A549 (cell line): ENCODE measurements at regions not wholly inside any gene's neighbourhood (a gene's known extent, or its start where the extent isn't known, plus 50 kb on each side); places are given as distances from the start of the nearest gene placed in this dataset.

Experiments used
- ATAC-seq, 2 experiments: fragments of 200-7000 bp in 1 of 2; fragments of >200 bp in 1 of 2; cut with Nextera tagmentation in 1 of 2; cut with Tn5 transposase in 1 of 2; 3 replicates each; pipeline versions ENCODE4 v1.8.0 to v1.9.1; 2018 to 2020; ENCODE audit warnings: mild to moderate bottlenecking in 1 of 2, moderate library complexity in 1 of 2
- CTCF ChIA-PET: fragments of 300-600 bp; sonication (Branson Sonifier 250); formaldehyde crosslinking; extraction: SDS; loops from one replicate; lab custom pipeline; 2021; ENCODE audit warnings: antibody characterized with exemption, inconsistent platforms; lab: Yijun Ruan, JAX
- POLR2A ChIA-PET: fragments of 350-600 bp; formaldehyde crosslinking; extraction: SDS; loops from one replicate; lab custom pipeline; 2021; ENCODE audit warnings: antibody characterized with exemption, inconsistent platforms; lab: Yijun Ruan, JAX
- DNase-seq, 2 experiments: peaks; one replicate each; pipeline versions ENCODE4 v3.0.0 to v3.0.0-alpha.2; 2011 to 2016; ENCODE audit warnings: low read depth in 1 of 2, low spot score in 1 of 2
- FAIRE-seq: peaks from 2 replicates; lab custom pipeline; 2011; peaks lifted over from hg19 to GRCh38; lab: Jason Lieb, UNC
- H3K27ac ChIP-seq, 2 experiments: fragments of >200 bp; sonication (Bioruptor Twin); formaldehyde crosslinking; 3 replicates each; pipeline ENCODE4 v1.5.1; 2016 to 2017
- H3K4me1 ChIP-seq: fragments of >200 bp; sonication (Bioruptor Twin); formaldehyde crosslinking; 3 replicates; pipeline ENCODE4 v1.6.1; 2016
- H3K4me2 ChIP-seq: fragments of >200 bp; sonication (Bioruptor Twin); formaldehyde crosslinking; 3 replicates; pipeline ENCODE4 v1.6.1; 2016
- H3K4me3 ChIP-seq: fragments of >200 bp; sonication (Bioruptor Twin); formaldehyde crosslinking; 3 replicates; pipeline ENCODE4 v1.5.1; 2016
- H3K9me3 ChIP-seq: fragments of >200 bp; sonication (Bioruptor Twin); formaldehyde crosslinking; 3 replicates; pipeline ENCODE4 v1.6.1; 2016
- CBX2 ChIP-seq: fragments of 200-600 bp; sonication (generic); IDR thresholded peaks from 2 replicates; pipeline ENCODE4 v1.6.1; 2016; ENCODE audit warnings: low read depth, mild to moderate bottlenecking, borderline replicate concordance
- FOSL2 ChIP-seq, 2 experiments: fragments of 450-650 bp in 1 of 2; fragments of >200 bp in 1 of 2; sonication (Bioruptor Twin) in 1 of 2; formaldehyde crosslinking; IDR thresholded peaks; 2 replicates each; pipeline versions ENCODE4 v1.5.0 to v1.6.1; 2016 to 2020; ENCODE audit warnings: mild to moderate bottlenecking in 1 of 2, moderate library complexity in 1 of 2
- HOXA7 ChIP-seq: fragments of 250-450 bp; sonication (Bioruptor Pico); IDR thresholded peaks from 2 replicates; pipeline ENCODE4 v1.5.0; 2020; ENCODE audit warnings: mild to moderate bottlenecking, moderate library complexity
- JUN ChIP-seq, 2 experiments: fragments of >200 bp; sonication (Bioruptor Twin); formaldehyde crosslinking; IDR thresholded peaks; 2 replicates in 1 of 2; 3 replicates in 1 of 2; pipeline ENCODE4 v1.6.1; 2016 to 2017
- KDM1A ChIP-seq: fragments of 200-600 bp; sonication (generic); IDR thresholded peaks from 2 replicates; pipeline ENCODE4 v1.6.1; 2016; ENCODE audit warnings: low read depth, mild to moderate bottlenecking
- MYC ChIP-seq: IDR thresholded peaks from 2 replicates; pipeline ENCODE4 v1.6.1; 2012; ENCODE audit warnings: mild to moderate bottlenecking, inconsistent platforms, low read length, improper control_type of control experiment, borderline replicate concordance
- PHF8 ChIP-seq: fragments of 200-600 bp; sonication (generic); IDR thresholded peaks from 2 replicates; pipeline ENCODE4 v1.6.1; 2016; ENCODE audit warnings: low read depth, mild to moderate bottlenecking, antibody characterized with exemption, moderate library complexity, borderline replicate concordance
- POLR2A ChIP-seq: IDR thresholded peaks from 2 replicates; pipeline ENCODE4 v1.6.1; 2012; ENCODE audit warnings: mild to moderate bottlenecking, low read length
- RARB ChIP-seq: fragments of 250-450 bp; sonication (Bioruptor Pico); IDR thresholded peaks from 2 replicates; pipeline ENCODE4 v1.8.0; 2021; ENCODE audit warnings: mild to moderate bottlenecking, moderate library complexity
- RCOR1 ChIP-seq: fragments of 150-350 bp; IDR thresholded peaks from 2 replicates; pipeline ENCODE4 v1.6.1; 2014; ENCODE audit warnings: antibody characterized with exemption, low read length, low read depth
- RFX5 ChIP-seq: fragments of 450-650 bp; IDR thresholded peaks from 2 replicates; pipeline ENCODE4 v1.7.1; 2014; ENCODE audit warnings: antibody characterized with exemption, mild to moderate bottlenecking, moderate library complexity
- SMC3 ChIP-seq: fragments of >200 bp; sonication (Bioruptor Twin); formaldehyde crosslinking; IDR thresholded peaks from 3 replicates; pipeline ENCODE4 v1.6.1; 2018; ENCODE audit warnings: inconsistent platforms
- ZC3H11A ChIP-seq: fragments of 450-650 bp; IDR thresholded peaks from 2 replicates; pipeline ENCODE4 v1.6.1; 2014; ENCODE audit warnings: antibody characterized with exemption, mild to moderate bottlenecking
- WGBS: methylation state at CpG from one replicate; pipeline ENCODE4 v1.1.6; 2017; ENCODE audit errors: missing lambda C conversion rate; 5-methylcytosine and 5-hydroxymethylcytosine counted together
- TF ChIP-seq, protein P1 (sequence below): fragments of >200 bp; sonication (Bioruptor Twin); formaldehyde crosslinking; IDR thresholded peaks from 3 replicates; pipeline ENCODE4 v1.5.1; 2016
- TF ChIP-seq, protein P2 (sequence below): IDR thresholded peaks from 2 replicates; pipeline ENCODE4 v1.6.1; 2012; ENCODE audit warnings: low read depth, borderline replicate concordance
- TF ChIP-seq, protein P3 (sequence below): IDR thresholded peaks from 2 replicates; pipeline ENCODE4 v1.6.1; 2012
- TF ChIP-seq, protein P4 (sequence below): fragments of >200 bp; sonication (Bioruptor Twin); formaldehyde crosslinking; IDR thresholded peaks from 2 replicates; pipeline ENCODE4 v1.6.1; 2016
- TF ChIP-seq, protein P5 (sequence below): fragments of 450-650 bp; IDR thresholded peaks from 2 replicates; pipeline ENCODE4 v1.6.1; 2014; ENCODE audit warnings: antibody characterized with exemption

DNA sequence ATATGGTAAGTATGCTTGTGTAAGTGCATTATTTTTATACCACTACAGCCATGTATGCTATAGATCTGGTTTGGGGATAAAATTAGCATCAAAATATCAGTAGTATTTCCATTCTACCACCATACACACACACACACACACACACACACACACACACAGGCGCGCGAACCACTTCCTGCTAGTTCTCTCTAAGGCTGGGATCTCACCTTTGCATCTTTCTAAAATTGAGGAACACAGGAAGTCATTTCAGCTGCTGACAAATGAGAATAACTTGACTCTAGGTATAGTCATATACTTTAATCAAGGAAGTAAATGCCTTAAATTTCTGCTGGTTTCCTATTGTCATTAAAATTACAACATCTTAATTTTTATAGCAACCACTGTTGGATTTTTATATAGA, 72.5 kb downstream of the RBM43 start:
- WGBS: 94% methylated on average over 3 of the region's 3 CpGs
- CTCF ChIA-PET: interaction anchor here (0.6 kb wide), 1 partner anchor 137 kb away, joined by 3 read pairs; no protein-coding TSS in a partner anchor

DNA sequence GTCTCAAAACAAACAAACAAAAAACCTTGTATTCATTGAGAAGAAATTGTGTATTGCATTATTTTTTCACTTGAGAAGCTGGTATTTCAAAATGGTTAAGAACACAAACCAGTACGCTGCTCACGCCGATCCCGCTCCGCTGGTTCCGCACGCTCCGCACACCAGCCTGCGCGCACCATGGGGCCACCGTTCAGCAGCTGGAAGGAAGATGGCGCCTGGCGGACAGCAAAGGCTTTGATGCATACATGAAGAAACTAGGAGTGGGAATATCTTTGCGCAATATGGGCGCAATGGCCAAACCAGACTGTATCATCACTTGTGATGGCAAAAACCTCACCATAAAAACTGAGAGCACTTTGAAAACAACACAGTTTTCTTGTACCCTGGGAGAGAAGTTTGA, 75.7 kb downstream of the RBM43 start:
- Histone ChIP-seq H3K4me1 (no peaks in the 10 kb centered on the region), H3K9me3 (no peaks in the 10 kb centered on the region), H3K27ac (no peak overlapping the region), H3K4me2 (no peak overlapping the region), H3K4me3 (no peak overlapping the region)
- DNase-seq: no peak
- 81% methylated on average over 15 of the region's 15 CpGs for WGBS
- POLR2A ChIA-PET: no interaction called here
- TF ChIP-seq ZC3H11A (no peak), RCOR1 (no peak), PHF8 (no peak), RFX5 (no peak), RARB (CRISPR knock-in tag) (no peak), HOXA7 (CRISPR knock-in tag) (no peak)
- TF ChIP-seq, protein P1, sequence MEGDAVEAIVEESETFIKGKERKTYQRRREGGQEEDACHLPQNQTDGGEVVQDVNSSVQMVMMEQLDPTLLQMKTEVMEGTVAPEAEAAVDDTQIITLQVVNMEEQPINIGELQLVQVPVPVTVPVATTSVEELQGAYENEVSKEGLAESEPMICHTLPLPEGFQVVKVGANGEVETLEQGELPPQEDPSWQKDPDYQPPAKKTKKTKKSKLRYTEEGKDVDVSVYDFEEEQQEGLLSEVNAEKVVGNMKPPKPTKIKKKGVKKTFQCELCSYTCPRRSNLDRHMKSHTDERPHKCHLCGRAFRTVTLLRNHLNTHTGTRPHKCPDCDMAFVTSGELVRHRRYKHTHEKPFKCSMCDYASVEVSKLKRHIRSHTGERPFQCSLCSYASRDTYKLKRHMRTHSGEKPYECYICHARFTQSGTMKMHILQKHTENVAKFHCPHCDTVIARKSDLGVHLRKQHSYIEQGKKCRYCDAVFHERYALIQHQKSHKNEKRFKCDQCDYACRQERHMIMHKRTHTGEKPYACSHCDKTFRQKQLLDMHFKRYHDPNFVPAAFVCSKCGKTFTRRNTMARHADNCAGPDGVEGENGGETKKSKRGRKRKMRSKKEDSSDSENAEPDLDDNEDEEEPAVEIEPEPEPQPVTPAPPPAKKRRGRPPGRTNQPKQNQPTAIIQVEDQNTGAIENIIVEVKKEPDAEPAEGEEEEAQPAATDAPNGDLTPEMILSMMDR: no peak
- TF ChIP-seq, protein P2, sequence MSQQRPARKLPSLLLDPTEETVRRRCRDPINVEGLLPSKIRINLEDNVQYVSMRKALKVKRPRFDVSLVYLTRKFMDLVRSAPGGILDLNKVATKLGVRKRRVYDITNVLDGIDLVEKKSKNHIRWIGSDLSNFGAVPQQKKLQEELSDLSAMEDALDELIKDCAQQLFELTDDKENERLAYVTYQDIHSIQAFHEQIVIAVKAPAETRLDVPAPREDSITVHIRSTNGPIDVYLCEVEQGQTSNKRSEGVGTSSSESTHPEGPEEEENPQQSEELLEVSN: no peak
- no peak for FAIRE-seq
- CTCF ChIA-PET: interaction anchor here (0.5 to 1.5 kb wide), 3 partner anchors 44 to 1280 kb away, joined by 3 to 5 read pairs (median 3); no protein-coding TSS in a partner anchor
- ATAC-seq: no peak

More for the DNA sequence above, 72.5 kb downstream of the RBM43 start:
- FAIRE-seq: no peak
- TF ChIP-seq, protein P3, sequence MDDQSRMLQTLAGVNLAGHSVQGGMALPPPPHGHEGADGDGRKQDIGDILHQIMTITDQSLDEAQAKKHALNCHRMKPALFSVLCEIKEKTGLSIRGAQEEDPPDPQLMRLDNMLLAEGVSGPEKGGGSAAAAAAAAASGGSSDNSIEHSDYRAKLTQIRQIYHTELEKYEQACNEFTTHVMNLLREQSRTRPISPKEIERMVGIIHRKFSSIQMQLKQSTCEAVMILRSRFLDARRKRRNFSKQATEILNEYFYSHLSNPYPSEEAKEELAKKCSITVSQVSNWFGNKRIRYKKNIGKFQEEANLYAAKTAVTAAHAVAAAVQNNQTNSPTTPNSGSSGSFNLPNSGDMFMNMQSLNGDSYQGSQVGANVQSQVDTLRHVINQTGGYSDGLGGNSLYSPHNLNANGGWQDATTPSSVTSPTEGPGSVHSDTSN: no peak
- no peak for TF ChIP-seq CBX2
- no peak for TF ChIP-seq SMC3
- TF ChIP-seq, protein P4, sequence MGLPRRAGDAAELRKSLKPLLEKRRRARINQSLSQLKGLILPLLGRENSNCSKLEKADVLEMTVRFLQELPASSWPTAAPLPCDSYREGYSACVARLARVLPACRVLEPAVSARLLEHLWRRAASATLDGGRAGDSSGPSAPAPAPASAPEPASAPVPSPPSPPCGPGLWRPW: no peak
- no peak for TF ChIP-seq POLR2A
- TF ChIP-seq, protein P5, sequence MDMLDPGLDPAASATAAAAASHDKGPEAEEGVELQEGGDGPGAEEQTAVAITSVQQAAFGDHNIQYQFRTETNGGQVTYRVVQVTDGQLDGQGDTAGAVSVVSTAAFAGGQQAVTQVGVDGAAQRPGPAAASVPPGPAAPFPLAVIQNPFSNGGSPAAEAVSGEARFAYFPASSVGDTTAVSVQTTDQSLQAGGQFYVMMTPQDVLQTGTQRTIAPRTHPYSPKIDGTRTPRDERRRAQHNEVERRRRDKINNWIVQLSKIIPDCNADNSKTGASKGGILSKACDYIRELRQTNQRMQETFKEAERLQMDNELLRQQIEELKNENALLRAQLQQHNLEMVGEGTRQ: no peak
- TF ChIP-seq FOSL2 (IDR thresholded peaks at IDR 0.05): no peak
- no peak for TF ChIP-seq FOSL2 (CRISPR knock-in tag; IDR thresholded peaks at IDR 0.05)
- no peak for TF ChIP-seq JUN (IDR thresholded peaks at IDR 0.05)
- TF ChIP-seq RFX5: no peak
- TF ChIP-seq MYC: no peak
- no peak for TF ChIP-seq KDM1A
- TF ChIP-seq, all 56 proteins: peak for 0
- H3K27ac ChIP-seq: no peak overlapping the region
- H3K4me3 ChIP-seq: no peak overlapping the region
- no peak for DNase-seq
- H3K4me2 ChIP-seq: no peak overlapping the region
- no peaks in the 10 kb centered on the region for H3K9me3 ChIP-seq
- POLR2A ChIA-PET: no interaction called here
- H3K4me1 ChIP-seq: no peaks in the 10 kb centered on the region
- ATAC-seq: no peak
